Hepatocyte (in vitro differentiated cells): ENCODE measurements at regions not wholly inside any gene's neighbourhood (a gene's known extent, or its start where the extent isn't known, plus 50 kb on each side); places are given as distances from the start of the nearest gene placed in this dataset.

ENCODE experiments used
- EZH2 ChIP-seq: fragments of 200-600 bp; sonication (generic); IDR thresholded peaks from 2 replicates; pipeline ENCODE4 v1.6.1; 2016; ENCODE audit warnings: antibody characterized with exemption, mild to moderate bottlenecking, borderline replicate concordance
- EZH2phosphoT487 ChIP-seq: fragments of 200-600 bp; sonication (generic); IDR thresholded peaks from one replicate; pipeline ENCODE4 v1.6.1; 2018; ENCODE audit warnings: antibody characterized with exemption, mild to moderate bottlenecking, low read depth, moderate library complexity; ENCODE audit not compliant: unreplicated experiment, severe bottlenecking
- TF ChIP-seq, protein P1 (sequence below): fragments of 200-600 bp; sonication (generic); IDR thresholded peaks from 2 replicates; pipeline ENCODE4 v1.5.1; 2016; ENCODE audit warnings: antibody characterized with exemption, mild to moderate bottlenecking; ENCODE audit not compliant: poor library complexity

DNA sequence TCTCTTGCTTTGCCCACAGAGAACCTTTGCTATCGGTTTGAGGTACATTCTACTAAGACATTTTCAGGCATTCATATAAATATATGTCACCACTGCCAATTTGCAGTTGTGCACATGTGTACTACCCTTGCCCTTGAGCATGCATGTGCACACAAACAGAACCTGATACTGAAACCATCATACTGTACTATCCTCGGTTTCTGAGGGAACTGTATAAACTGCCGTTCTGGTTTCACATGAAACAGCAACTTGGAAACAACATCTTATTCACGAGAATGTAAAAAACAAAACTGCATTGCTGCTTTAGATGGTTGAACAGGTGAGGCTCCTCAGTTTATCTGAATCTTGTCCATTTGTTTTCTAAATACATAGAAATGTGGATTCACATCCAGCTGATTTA lies 151.2 kb upstream of the TMEM170B start:
- TF ChIP-seq, protein P1, sequence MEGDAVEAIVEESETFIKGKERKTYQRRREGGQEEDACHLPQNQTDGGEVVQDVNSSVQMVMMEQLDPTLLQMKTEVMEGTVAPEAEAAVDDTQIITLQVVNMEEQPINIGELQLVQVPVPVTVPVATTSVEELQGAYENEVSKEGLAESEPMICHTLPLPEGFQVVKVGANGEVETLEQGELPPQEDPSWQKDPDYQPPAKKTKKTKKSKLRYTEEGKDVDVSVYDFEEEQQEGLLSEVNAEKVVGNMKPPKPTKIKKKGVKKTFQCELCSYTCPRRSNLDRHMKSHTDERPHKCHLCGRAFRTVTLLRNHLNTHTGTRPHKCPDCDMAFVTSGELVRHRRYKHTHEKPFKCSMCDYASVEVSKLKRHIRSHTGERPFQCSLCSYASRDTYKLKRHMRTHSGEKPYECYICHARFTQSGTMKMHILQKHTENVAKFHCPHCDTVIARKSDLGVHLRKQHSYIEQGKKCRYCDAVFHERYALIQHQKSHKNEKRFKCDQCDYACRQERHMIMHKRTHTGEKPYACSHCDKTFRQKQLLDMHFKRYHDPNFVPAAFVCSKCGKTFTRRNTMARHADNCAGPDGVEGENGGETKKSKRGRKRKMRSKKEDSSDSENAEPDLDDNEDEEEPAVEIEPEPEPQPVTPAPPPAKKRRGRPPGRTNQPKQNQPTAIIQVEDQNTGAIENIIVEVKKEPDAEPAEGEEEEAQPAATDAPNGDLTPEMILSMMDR: no peak
- TF ChIP-seq EZH2phosphoT487 (no peak), EZH2 (no peak)
